ENCODE measurements at regions not wholly inside any gene's neighbourhood (a gene's known extent, or its start where the extent isn't known, plus 50 kb on each side); places are given as distances from the start of the nearest gene placed in this dataset.
"Not testable (repeated sequence)": the region's sequence is repeated elsewhere in the genome, so short reads cannot be mapped to it uniquely, and the experiment has no call there.

DNA sequence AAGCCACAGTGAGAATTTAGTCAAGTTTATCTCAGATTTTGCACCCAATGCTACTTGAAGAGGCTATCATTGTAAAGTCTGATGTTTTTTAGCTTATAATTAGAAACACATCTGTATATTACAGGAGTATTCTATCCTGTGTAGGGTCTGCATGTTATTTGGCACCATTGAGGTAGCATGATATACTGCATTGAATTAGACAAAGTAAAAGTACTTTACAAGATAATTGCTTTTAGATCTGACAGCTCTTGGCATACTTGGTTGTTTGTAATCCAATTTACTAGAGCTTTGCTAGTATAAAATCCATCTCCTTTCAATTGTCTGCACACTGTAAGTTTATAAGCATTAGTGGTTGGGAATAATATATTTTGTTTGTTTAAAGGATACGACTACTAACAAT lies 714.3 kb downstream of the ANKRD7 start:
- DNase-seq (ENCODE audit: low spot score): no peak

- no peak for DNase-seq (ENCODE audit: low spot score)
Observed at GRCh38 chr7:118944271-118944670, 719.8 kb downstream of the ANKRD7 start.

- DNase-seq (ENCODE audit: low spot score): no peak
Observed at GRCh38 chr7:118945911-118946682, 721.6 kb downstream of the ANKRD7 start.

GRCh38 chr7:118948508-118948907 lies 724.0 kb downstream of the ANKRD7 start:
- no peak for DNase-seq (ENCODE audit: low spot score)

- DNase-seq (ENCODE audit: low spot score): no peak
Observed at GRCh38 chr7:118949031-118949430, 724.5 kb downstream of the ANKRD7 start.

GRCh38 chr7:118956285-118956684 lies 731.8 kb downstream of the ANKRD7 start:
- DNase-seq (ENCODE audit: low spot score): not testable (repeated sequence)

GRCh38 chr7:118969370-118969769 lies 744.9 kb downstream of the ANKRD7 start:
- DNase-seq (ENCODE audit: low spot score): no peak

DNA sequence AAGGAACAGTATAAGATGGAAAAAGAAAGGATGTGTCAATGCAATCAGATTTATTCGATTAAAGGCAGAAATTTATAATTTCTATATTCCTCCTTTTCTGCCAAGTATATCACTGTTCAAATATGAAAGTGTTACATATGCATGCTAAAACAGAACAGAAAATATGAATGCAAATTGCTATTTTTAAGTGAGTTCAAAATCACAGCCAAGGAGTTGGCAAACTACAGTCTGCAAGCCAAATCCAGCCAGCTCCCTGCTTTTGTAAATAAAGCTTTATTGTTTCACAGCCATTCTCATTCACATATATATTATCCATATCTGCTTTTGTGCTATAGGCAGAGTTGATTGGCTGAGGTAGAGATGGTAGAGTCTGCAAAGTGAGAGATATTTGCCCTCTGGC lies 747.2 kb downstream of the ANKRD7 start:
- no peak for DNase-seq (ENCODE audit: low spot score)

GRCh38 chr7:118974836-118975235 lies 750.3 kb downstream of the ANKRD7 start:
- no peak for DNase-seq (ENCODE audit: low spot score)

DNA sequence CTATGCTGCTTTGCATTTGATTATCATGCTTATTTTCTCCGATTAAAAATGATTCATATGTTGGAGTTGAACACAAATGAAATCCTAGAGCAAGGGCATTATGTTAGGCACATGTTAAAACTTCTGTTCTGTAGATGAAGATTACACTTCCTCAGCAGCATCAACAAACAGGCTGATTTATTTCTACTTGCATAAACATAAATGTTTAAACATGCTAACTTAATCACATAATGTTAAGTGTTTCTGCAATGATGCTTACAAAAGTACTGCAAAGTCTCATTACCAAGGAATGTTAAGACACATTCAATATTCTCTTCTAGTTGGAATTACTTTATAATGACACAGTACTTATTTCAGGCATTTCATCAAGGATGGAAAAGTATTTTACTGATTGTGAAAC lies 770.8 kb downstream of the ANKRD7 start:
- DNase-seq (ENCODE audit: low spot score): no peak

- DNase-seq (ENCODE audit: low spot score): no peak
Observed at GRCh38 chr7:119007236-119007635, 782.7 kb downstream of the ANKRD7 start.

- no peak for DNase-seq (ENCODE audit: low spot score)
Observed at GRCh38 chr7:119010635-119011034, 786.1 kb downstream of the ANKRD7 start.

DNA sequence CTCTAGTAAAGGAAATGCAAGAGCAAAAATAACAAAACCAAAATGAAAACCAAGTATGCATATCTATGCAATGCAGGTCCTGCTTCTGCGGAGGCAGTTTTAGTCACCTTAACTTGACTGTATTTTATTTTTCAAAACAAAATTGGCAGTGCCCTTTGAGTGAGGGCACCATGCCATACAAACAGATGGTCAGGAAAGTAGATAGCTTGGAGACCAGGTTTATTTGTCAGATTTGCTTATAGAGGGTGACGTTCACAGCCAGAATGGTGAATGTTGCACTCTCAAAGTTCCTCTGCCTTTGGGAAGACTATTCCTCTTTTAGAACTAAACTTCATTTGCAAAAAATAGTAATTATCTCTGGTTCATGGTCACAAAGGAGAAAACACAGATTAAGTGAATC lies 801.9 kb downstream of the ANKRD7 start:
- DNase-seq (ENCODE audit: low spot score): no peak

DNA sequence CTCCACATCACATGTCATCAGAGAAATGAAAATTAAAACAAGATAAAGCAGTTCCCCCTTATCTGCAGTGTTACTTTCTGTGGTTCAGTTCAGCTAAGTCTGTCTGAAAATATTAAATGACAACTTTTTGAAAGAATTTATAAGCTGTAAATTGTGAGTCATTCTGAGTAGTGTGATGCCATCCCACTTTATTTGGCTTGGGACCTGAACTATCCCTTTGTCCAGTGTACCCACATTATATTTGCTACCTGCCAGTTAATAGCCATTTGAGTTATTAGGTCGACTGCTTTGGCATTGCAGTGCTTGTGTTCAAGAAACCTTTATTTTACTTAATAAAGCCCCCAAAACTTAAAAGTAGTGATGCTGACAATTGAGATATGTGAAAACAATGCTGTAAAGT lies 804.2 kb downstream of the ANKRD7 start:
- DNase-seq (ENCODE audit: low spot score): no peak

DNA sequence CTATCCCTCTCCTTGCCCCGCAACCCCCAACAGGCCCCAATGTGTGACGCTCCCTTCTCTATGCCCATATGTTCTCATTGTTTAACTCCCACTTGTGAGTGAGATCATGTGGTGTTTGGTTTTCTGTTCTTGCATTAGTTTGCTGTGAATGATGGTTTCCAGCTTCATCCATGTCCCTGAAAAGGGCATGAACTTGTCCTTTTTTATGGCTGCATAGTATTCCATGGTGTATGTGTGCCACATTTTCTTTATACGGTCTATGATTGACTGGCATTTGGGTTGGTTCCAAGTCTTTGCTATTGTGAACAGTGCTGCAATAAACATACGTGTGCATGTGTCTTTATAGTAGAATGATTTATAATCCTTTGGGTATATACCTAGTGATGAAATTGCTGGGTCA lies 807.6 kb downstream of the ANKRD7 start:
- DNase-seq (ENCODE audit: low spot score): not testable (repeated sequence)

DNA sequence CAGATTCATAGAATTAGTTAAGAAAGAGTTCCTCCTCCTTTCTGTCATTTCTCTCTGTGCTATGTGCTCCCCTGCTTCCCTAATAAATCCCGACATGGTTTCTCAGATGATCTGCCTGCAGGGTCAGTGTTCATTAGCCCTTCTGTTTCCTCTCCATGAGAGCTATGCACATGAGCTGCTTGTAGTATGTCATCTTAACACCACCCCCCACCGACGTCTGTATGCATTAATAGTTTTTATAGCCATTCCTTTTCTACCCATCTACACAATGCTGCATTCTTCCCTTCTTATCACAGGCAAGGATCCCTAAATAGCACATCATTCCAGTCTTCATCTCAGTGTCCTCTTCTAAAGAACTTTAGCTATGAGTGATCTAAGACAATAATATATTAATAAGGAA lies 809.1 kb downstream of the ANKRD7 start:
- no peak for DNase-seq (ENCODE audit: low spot score)

DNA sequence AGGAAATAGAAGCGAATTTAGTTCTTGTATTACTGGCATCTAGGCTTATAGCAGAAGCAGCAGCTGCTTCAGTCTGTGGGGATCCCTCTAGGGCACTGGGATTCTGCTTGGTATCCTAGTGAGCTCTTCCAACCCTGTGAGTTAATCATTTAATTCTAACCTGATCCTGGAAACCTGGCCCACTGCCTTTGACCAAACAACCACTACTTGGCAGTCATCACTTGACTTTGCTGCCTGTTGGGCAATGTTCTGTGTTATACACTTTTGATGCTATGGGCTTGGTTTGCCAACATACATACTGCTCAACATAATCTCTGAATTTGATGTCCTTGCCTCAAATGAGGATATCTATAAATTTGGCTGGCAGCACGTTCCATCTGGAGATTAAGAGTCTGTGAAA lies 813.4 kb downstream of the ANKRD7 start:
- DNase-seq (ENCODE audit: low spot score): no peak

- no peak for DNase-seq (ENCODE audit: low spot score)
Observed at GRCh38 chr7:119046068-119046467, 821.6 kb downstream of the ANKRD7 start.

DNA sequence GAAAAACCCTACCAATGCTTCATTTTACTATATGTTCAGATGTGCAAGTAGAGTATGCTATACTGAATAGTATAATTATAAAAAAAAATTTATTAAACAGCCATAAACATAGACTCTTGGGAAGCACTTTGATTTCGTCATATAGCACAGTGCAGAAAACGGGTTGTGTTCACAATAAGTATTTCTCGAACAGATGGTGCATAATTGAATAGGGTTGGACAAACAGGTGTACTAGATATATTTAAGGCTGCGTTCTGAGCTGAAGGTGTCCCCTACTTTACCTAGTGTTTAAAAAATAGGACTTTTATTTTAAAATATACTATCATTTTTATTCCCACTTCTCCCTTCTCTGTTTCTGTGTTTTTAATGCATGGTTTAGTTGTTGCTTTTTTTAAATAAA lies 841.5 kb downstream of the ANKRD7 start:
- no peak for DNase-seq (ENCODE audit: low spot score)

GRCh38 chr7:119086026-119086425 lies 861.5 kb downstream of the ANKRD7 start:
- no peak for DNase-seq (ENCODE audit: low spot score)

GRCh38 chr7:119090851-119091250 lies 866.3 kb downstream of the ANKRD7 start:
- no peak for DNase-seq (ENCODE audit: low spot score)

- no peak for DNase-seq (ENCODE audit: low spot score)
Observed at GRCh38 chr7:119096683-119097082, 872.2 kb downstream of the ANKRD7 start.

GRCh38 chr7:119100611-119101258 lies 876.2 kb downstream of the ANKRD7 start:
- not testable (repeated sequence) for DNase-seq (ENCODE audit: low spot score)

DNA sequence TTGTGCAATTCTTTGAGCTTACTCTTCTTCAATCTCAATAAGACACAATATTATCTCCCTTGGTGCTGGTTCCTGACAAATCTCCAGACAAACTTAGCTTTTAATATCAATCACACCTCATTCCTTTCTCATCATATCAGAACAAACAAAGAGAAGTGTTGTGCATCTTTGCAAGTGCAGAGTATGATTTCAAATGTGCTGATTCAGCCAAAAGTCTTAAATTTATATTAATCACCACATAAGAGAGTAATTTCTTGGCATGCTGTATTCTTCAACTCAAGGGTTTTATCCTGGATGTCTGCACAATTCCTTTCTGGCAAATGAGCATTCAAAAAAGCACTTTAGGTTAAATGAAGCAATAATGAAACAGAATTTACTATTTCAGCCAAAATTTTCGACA lies 877.8 kb downstream of the ANKRD7 start:
- no peak for DNase-seq (ENCODE audit: low spot score)
